HFF-Myc (cell line): ENCODE measurements at regions not wholly inside any gene's neighbourhood (a gene's known extent, or its start where the extent isn't known, plus 50 kb on each side); places are given as distances from the start of the nearest gene placed in this dataset.
"Not testable (repeated sequence)": the region's sequence is repeated elsewhere in the genome, so short reads cannot be mapped to it uniquely, and the experiment has no call there.

Source experiments
- DNase-seq: peaks from one replicate; pipeline ENCODE4 v3.0.0-alpha.2; 2011; ENCODE audit warnings: low read depth; ENCODE audit errors: extremely low read depth
- H3K4me3 ChIP-seq: replicated peaks from 2 replicates; pipeline ENCODE4 v1.5.1; 2011; ENCODE audit warnings: low read depth, mild to moderate bottlenecking, control low read depth, low read length
- CTCF ChIP-seq: IDR thresholded peaks from 2 replicates; pipeline ENCODE4 v1.5.1; 2012; ENCODE audit warnings: mild to moderate bottlenecking, low read depth, low read length, control low read depth; ENCODE audit errors: missing control alignments

- no peak overlapping the region for H3K4me3 ChIP-seq
- TF ChIP-seq CTCF = no peak
- DNase-seq = no peak
Measured at GRCh38 chrX:112190646-112191045, 108.1 kb upstream of the TRPC5 start.

GRCh38 chrX:112181361-112181760, 98.8 kb upstream of the TRPC5 start:
- DNase-seq, H3K4me3 ChIP-seq: not testable (repeated sequence)

- H3K4me3 ChIP-seq = no peak overlapping the region
- TF ChIP-seq CTCF = no peak
- DNase-seq = no peak
Measured at GRCh38 chrX:112164420-112164819, 81.8 kb upstream of the TRPC5 start.

- H3K4me3 ChIP-seq = no peak overlapping the region
- TF ChIP-seq CTCF = no peak
- no peak for DNase-seq
Measured at GRCh38 chrX:112163906-112164305, 81.3 kb upstream of the TRPC5 start.

- H3K4me3 ChIP-seq = no peak overlapping the region
- TF ChIP-seq CTCF = no peak
- DNase-seq = no peak
Measured at GRCh38 chrX:112148397-112148796, 65.8 kb upstream of the TRPC5 start.

GRCh38 chrX:112147206-112147605, 64.6 kb upstream of the TRPC5 start:
- no peak for DNase-seq
- peak; percentile 9 for TF ChIP-seq CTCF
- H3K4me3 ChIP-seq = no peak overlapping the region

- DNase-seq = no peak
- TF ChIP-seq CTCF = no peak
- no peak overlapping the region for H3K4me3 ChIP-seq
Measured at GRCh38 chrX:112137276-112137675, 54.7 kb upstream of the TRPC5 start.
